ENCODE measurements at regions not wholly inside any gene's neighbourhood (a gene's known extent, or its start where the extent isn't known, plus 50 kb on each side); places are given as distances from the start of the nearest gene placed in this dataset.

DNA sequence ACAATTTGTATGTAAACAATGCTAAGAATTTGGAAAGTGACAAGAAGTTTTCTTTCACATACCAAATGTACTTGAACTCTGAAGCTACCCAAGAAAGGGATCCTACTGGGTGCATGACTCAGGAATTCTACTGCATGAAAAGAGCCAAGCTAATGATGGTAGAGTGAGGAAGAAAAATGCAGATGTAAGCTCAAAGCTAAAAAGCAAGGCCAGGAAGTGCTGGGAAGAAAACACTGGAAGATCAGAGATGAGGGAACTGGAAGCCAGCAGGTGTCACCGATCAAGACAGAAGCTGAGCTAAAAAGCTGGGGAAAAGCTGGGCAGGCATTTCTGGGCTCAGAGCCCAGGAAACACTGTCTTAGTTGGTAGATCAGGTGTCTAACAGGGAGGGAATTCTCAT is 449.1 kb downstream of the NKX6-1 start:
- TF ChIP-seq FOXP2 (optimal IDR thresholded peaks at IDR 0.05; ENCODE audit: borderline replicate concordance, extremely low read depth, extremely low read length, insufficient read depth) (no peak), TAF1 (IDR thresholded peaks at IDR 0.05; ENCODE audit: borderline replicate concordance, insufficient read depth, low read length) (no peak), POLR2AphosphoS5 (IDR thresholded peaks at IDR 0.05; ENCODE audit: low read depth, low read length) (no peak), SIN3A (IDR thresholded peaks at IDR 0.05; ENCODE audit: borderline replicate concordance, insufficient read depth, low read length) (no peak)
- TF ChIP-seq, protein P1, sequence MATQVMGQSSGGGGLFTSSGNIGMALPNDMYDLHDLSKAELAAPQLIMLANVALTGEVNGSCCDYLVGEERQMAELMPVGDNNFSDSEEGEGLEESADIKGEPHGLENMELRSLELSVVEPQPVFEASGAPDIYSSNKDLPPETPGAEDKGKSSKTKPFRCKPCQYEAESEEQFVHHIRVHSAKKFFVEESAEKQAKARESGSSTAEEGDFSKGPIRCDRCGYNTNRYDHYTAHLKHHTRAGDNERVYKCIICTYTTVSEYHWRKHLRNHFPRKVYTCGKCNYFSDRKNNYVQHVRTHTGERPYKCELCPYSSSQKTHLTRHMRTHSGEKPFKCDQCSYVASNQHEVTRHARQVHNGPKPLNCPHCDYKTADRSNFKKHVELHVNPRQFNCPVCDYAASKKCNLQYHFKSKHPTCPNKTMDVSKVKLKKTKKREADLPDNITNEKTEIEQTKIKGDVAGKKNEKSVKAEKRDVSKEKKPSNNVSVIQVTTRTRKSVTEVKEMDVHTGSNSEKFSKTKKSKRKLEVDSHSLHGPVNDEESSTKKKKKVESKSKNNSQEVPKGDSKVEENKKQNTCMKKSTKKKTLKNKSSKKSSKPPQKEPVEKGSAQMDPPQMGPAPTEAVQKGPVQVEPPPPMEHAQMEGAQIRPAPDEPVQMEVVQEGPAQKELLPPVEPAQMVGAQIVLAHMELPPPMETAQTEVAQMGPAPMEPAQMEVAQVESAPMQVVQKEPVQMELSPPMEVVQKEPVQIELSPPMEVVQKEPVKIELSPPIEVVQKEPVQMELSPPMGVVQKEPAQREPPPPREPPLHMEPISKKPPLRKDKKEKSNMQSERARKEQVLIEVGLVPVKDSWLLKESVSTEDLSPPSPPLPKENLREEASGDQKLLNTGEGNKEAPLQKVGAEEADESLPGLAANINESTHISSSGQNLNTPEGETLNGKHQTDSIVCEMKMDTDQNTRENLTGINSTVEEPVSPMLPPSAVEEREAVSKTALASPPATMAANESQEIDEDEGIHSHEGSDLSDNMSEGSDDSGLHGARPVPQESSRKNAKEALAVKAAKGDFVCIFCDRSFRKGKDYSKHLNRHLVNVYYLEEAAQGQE (IDR thresholded peaks at IDR 0.05; ENCODE audit: insufficient read depth in 1 of 2, low read depth in 2 of 2, low read length in 2 of 2), result no peak

DNA sequence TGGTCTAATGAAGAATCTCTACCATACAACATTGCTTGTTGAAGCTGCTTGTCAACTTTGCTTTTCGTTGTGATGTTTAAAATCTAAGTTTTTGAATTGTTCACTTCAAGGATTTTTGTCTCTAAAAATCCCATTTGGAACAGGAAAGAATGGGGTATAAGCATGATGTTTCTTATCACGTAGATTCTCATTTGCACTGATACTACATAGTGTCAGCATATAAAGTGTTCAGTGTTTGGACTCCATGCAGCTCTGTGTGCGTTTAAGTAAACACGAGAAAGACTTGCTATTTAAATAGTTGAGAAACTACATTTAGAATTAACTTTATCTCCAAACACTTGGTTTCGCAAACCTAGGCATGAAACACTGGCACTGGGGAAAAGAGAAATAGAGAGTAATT is 452.5 kb downstream of the NKX6-1 start:
- TF ChIP-seq FOXP2 (optimal IDR thresholded peaks at IDR 0.05; ENCODE audit: borderline replicate concordance, extremely low read depth, extremely low read length, insufficient read depth) (no peak), POLR2AphosphoS5 (IDR thresholded peaks at IDR 0.05; ENCODE audit: low read depth, low read length) (no peak)
- TF ChIP-seq, protein P1 (IDR thresholded peaks at IDR 0.05; ENCODE audit: insufficient read depth in 1 of 2, low read depth in 2 of 2, low read length in 2 of 2), result no peak

DNA sequence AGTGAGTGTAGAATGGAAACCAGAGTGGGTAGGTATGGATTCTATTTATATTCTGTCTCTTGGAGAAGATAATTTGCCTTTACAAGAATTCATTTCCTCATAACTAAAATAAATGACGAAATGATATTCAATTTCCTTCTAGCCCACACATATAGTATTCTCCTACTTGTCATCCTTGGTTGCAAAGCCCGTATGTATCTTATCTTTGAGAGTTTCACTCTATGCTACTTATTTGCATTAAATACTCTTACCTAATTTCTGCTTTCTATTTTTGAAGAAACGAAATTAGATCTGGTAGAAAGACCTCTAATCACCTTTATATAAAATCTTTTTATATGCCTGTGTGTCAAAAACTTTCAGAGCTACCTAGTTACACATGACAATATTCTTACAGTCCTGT is 457.7 kb downstream of the NKX6-1 start:
- TF ChIP-seq POLR2AphosphoS5 (IDR thresholded peaks at IDR 0.05; ENCODE audit: low read depth, low read length) (no peak), TAF1 (IDR thresholded peaks at IDR 0.05; ENCODE audit: borderline replicate concordance, insufficient read depth, low read length) (no peak), FOXP2 (optimal IDR thresholded peaks at IDR 0.05; ENCODE audit: borderline replicate concordance, extremely low read depth, extremely low read length, insufficient read depth) (no peak), SIN3A (IDR thresholded peaks at IDR 0.05; ENCODE audit: borderline replicate concordance, insufficient read depth, low read length) (no peak)
- TF ChIP-seq, protein P1 (IDR thresholded peaks at IDR 0.05; ENCODE audit: insufficient read depth in 1 of 2, low read depth in 2 of 2, low read length in 2 of 2), result no peak

DNA sequence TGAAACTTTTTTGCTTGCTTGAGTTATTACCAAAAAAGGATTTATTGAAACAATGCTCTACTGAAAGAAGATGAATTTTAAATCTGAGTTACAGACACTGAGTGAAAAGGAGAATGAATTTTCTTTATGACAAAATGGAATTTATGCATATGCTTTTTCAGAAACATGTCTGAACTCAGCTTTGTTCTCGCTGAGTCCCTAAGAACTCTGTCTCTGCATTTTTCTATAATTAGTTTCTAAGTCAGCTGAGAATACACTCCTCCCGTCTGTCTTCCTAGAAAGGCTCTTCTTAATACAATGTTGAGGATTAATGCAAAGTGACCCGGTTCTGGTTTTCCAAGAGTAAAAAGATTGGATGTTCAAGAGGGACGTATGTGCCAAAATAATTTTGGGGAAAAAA is 463.5 kb downstream of the NKX6-1 start:
- TF ChIP-seq POLR2AphosphoS5 (IDR thresholded peaks at IDR 0.05; ENCODE audit: low read depth, low read length) (no peak), TAF1 (IDR thresholded peaks at IDR 0.05; ENCODE audit: borderline replicate concordance, insufficient read depth, low read length) (no peak), FOXP2 (optimal IDR thresholded peaks at IDR 0.05; ENCODE audit: borderline replicate concordance, extremely low read depth, extremely low read length, insufficient read depth) (no peak), SIN3A (IDR thresholded peaks at IDR 0.05; ENCODE audit: borderline replicate concordance, insufficient read depth, low read length) (no peak)
- TF ChIP-seq, protein P1 (IDR thresholded peaks at IDR 0.05; ENCODE audit: insufficient read depth in 1 of 2, low read depth in 2 of 2, low read length in 2 of 2), result no peak

DNA sequence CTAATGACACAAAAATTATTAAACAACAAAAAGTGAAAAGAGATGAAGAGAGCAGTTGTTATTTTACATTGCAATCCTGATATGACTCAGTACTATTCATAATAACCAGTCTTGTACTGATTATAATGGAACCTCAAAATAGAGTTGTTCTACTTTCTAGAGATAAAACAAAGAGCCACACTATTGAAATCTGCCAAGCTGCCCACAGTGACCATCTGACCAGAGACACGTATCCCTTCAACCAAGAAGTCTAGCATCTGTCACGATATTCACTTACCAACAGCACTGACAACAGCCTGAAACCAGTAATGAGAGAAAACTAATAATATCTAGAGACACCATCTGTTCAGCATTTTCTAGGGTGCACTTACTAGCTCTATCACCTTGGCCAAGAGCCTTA is 466.7 kb downstream of the NKX6-1 start:
- TF ChIP-seq POLR2AphosphoS5 (IDR thresholded peaks at IDR 0.05; ENCODE audit: low read depth, low read length) (no peak), FOXP2 (optimal IDR thresholded peaks at IDR 0.05; ENCODE audit: borderline replicate concordance, extremely low read depth, extremely low read length, insufficient read depth) (no peak), SIN3A (IDR thresholded peaks at IDR 0.05; ENCODE audit: borderline replicate concordance, insufficient read depth, low read length) (no peak), TAF1 (IDR thresholded peaks at IDR 0.05; ENCODE audit: borderline replicate concordance, insufficient read depth, low read length) (no peak)
- TF ChIP-seq, protein P1 (IDR thresholded peaks at IDR 0.05; ENCODE audit: insufficient read depth in 1 of 2, low read depth in 2 of 2, low read length in 2 of 2), result no peak

Data from PFSK-1 (cell line).